ENCODE measurements at regions not wholly inside any gene's neighbourhood (a gene's known extent, or its start where the extent isn't known, plus 50 kb on each side); places are given as distances from the start of the nearest gene placed in this dataset.

DNA sequence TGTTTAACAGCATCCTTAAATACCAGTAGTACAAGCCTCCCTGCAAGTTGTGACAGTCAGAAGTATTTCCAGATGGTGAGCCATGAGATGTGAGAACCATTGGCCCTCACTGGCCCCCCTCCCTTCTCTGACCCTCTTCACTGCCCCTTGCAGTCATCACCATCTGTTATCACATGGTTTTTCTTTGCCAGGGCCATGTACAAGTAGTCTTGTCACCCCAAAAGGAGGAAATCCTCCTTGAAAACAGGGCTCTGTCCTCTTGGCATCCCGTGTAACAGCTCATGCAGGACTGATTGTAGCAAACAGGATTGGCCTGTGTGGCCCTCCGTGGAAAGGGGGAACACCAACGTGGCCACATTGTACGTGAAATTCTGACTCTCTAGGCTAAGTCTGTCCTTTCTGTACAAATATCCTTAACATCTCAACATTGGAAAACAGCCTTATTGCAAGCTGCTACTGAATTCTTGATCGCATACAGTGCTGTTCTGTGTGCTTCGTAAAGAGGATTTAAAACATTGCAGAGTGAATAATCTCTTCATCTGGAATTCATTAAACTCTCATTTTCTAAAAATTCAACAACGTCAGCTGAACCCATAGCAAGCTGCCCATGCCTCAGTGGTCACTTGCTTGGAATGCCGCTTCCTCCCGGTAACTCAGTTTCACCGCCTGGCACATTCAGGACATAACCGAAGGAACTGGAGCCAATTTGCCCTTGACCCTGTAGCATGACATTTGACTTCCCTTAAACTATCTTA is 171.7 kb downstream of the ATPSCKMT start:
- no peaks in the 10 kb centered on the region for H3K27me3 Mint-ChIP-seq (ENCODE audit: low read depth)
- H3K4me1 Mint-ChIP-seq: peaks cover 3 to 5% of the 10 kb centered on the region in 2 experiments
- peaks cover 0 to 1% (median 0%) of the 10 kb centered on the region in 3 experiments; a peak in 1 of 7 replicates for H3K36me3 Mint-ChIP-seq (ENCODE audit: insufficient read depth in 1 of 3, low read depth in 3 of 3)
- Histone ChIP-seq H3K9ac (ENCODE audit: extremely low read depth, insufficient read length, low read length) (no peak overlapping the region), H2BK20ac (ENCODE audit: low read depth, low read length, poor library complexity, severe bottlenecking) (no peak overlapping the region), H2AK5ac (ENCODE audit: insufficient read length, low read length) (no peak overlapping the region), H3K9me3 (ENCODE audit: control insufficient read depth, low read depth, low read length) (no peaks in the 10 kb centered on the region), H2BK12ac (ENCODE audit: insufficient read length, low read depth, low read length) (no peak overlapping the region), H3K79me1 (ENCODE audit: insufficient read depth, low read depth, low read length, poor library complexity, severe bottlenecking) (no peaks in the 10 kb centered on the region), H2BK120ac (ENCODE audit: low read depth, low read length, poor library complexity, severe bottlenecking) (no peak overlapping the region), H4K8ac (replicated peaks; ENCODE audit: insufficient read length, low read depth, low read length) (no peak overlapping the region), H3K4me2 (ENCODE audit: insufficient read depth, insufficient read length, low read length) (no peak overlapping the region), H4K91ac (ENCODE audit: insufficient read length, low read depth, low read length) (no peak overlapping the region), H4K5ac (ENCODE audit: insufficient read length, low read depth, low read length) (no peak overlapping the region), H3K18ac (ENCODE audit: insufficient read length, low read depth, low read length) (no peak overlapping the region), H2BK15ac (ENCODE audit: low read depth, low read length) (no peak overlapping the region), H3K23me2 (ENCODE audit: insufficient read length, low read depth, low read length, poor library complexity, severe bottlenecking) (no peaks in the 10 kb centered on the region), H3K27me3 (ENCODE audit: insufficient read depth, low read length) (no peaks in the 10 kb centered on the region), H3K4me1 (ENCODE audit: insufficient read depth, low read length) (no peaks in the 10 kb centered on the region), H3K56ac (ENCODE audit: insufficient read length, low read depth, low read length) (no peak overlapping the region), H3T11ph (ENCODE audit: low read length) (no peak overlapping the region), H3K14ac (ENCODE audit: insufficient read depth, low read length) (no peak overlapping the region), H4K20me1 (ENCODE audit: control insufficient read depth, insufficient read depth, insufficient read length) (no peaks in the 10 kb centered on the region), H2BK5ac (ENCODE audit: insufficient read length, low read length) (no peak overlapping the region), H3K27ac (ENCODE audit: insufficient read length, low read depth, low read length) (no peak overlapping the region), H3K4ac (ENCODE audit: low read depth, low read length) (no peak overlapping the region), H3K79me2 (ENCODE audit: insufficient read depth, low read length) (no peaks in the 10 kb centered on the region), H3K23ac (ENCODE audit: insufficient read length, low read depth, low read length) (no peak overlapping the region), H2AFZ (ENCODE audit: low read length) (no peak overlapping the region)
- no peak overlapping the region for H3K27ac Mint-ChIP-seq
- no peak for DNase-seq
- H3K4me3 Mint-ChIP-seq: no peak overlapping the region
- WGBS (ENCODE audit: extremely low coverage, insufficient read length, low lambda C conversion rate): no CpG with 5 or more reads among the region's 11 CpGs
- TF ChIP-seq, protein P1, sequence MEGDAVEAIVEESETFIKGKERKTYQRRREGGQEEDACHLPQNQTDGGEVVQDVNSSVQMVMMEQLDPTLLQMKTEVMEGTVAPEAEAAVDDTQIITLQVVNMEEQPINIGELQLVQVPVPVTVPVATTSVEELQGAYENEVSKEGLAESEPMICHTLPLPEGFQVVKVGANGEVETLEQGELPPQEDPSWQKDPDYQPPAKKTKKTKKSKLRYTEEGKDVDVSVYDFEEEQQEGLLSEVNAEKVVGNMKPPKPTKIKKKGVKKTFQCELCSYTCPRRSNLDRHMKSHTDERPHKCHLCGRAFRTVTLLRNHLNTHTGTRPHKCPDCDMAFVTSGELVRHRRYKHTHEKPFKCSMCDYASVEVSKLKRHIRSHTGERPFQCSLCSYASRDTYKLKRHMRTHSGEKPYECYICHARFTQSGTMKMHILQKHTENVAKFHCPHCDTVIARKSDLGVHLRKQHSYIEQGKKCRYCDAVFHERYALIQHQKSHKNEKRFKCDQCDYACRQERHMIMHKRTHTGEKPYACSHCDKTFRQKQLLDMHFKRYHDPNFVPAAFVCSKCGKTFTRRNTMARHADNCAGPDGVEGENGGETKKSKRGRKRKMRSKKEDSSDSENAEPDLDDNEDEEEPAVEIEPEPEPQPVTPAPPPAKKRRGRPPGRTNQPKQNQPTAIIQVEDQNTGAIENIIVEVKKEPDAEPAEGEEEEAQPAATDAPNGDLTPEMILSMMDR (conservative IDR thresholded peaks at IDR 0.05): no peak
- H3K9me3 Mint-ChIP-seq: no peaks in the 10 kb centered on the region; a peak in 1 of 5 replicates
